ENCODE measurements at regions not wholly inside any gene's neighbourhood (a gene's known extent, or its start where the extent isn't known, plus 50 kb on each side); places are given as distances from the start of the nearest gene placed in this dataset.

- no peak for DNase-seq
Observed at GRCh38 chr11:69348414-69349235, 54.7 kb downstream of the MYEOV start.

- no peak for DNase-seq
Observed at GRCh38 chr11:69350040-69350439, 56.1 kb downstream of the MYEOV start.

- DNase-seq = no peak
Observed at GRCh38 chr11:69350596-69350995, 56.6 kb downstream of the MYEOV start.

- DNase-seq = no peak
Observed at GRCh38 chr11:69351460-69351859, 57.5 kb downstream of the MYEOV start.

GRCh38 chr11:69352166-69352565, 58.2 kb downstream of the MYEOV start:
- DNase-seq = no peak

GRCh38 chr11:69352715-69353319, 58.9 kb downstream of the MYEOV start:
- DNase-seq = no peak

- DNase-seq = no peak
Observed at GRCh38 chr11:69353696-69354544, 60.0 kb downstream of the MYEOV start.

- no peak for DNase-seq
Observed at GRCh38 chr11:69354545-69354897, 60.6 kb downstream of the MYEOV start.

- DNase-seq = no peak
Observed at GRCh38 chr11:69355346-69355940, 61.5 kb downstream of the MYEOV start.

GRCh38 chr11:69355959-69356702, 62.2 kb downstream of the MYEOV start:
- no peak for DNase-seq

- DNase-seq = no peak
Observed at GRCh38 chr11:69356703-69357457, 62.9 kb downstream of the MYEOV start.

- DNase-seq = no peak
Observed at GRCh38 chr11:69357458-69358397, 63.8 kb downstream of the MYEOV start.

- DNase-seq = no peak
Observed at GRCh38 chr11:69358398-69359020, 64.6 kb downstream of the MYEOV start.

- DNase-seq = no peak
Observed at GRCh38 chr11:69359735-69360480, 66.0 kb downstream of the MYEOV start.

GRCh38 chr11:69360606-69361005, 66.7 kb downstream of the MYEOV start:
- no peak for DNase-seq

GRCh38 chr11:69361048-69361447, 67.1 kb downstream of the MYEOV start:
- no peak for DNase-seq

GRCh38 chr11:69361466-69361865, 67.5 kb downstream of the MYEOV start:
- no peak for DNase-seq

- no peak for DNase-seq
Observed at GRCh38 chr11:69362315-69362714, 68.4 kb downstream of the MYEOV start.

- DNase-seq = no peak
Observed at GRCh38 chr11:69364921-69365320, 71.0 kb downstream of the MYEOV start.
